Fibroblast of skin of left biceps (primary cell): ENCODE measurements at regions not wholly inside any gene's neighbourhood (a gene's known extent, or its start where the extent isn't known, plus 50 kb on each side); places are given as distances from the start of the nearest gene placed in this dataset.
"Not testable (repeated sequence)": the region's sequence is repeated elsewhere in the genome, so short reads cannot be mapped to it uniquely, and the experiment has no call there.

Experiments
- DNase-seq, 2 experiments: peaks; one replicate each; pipeline ENCODE4 v3.0.0-alpha.2; 2013; ENCODE audit warnings: low read depth in 2 of 2

GRCh38 chrX:856566-857290 lies 226.1 kb downstream of the SHOX start:
- peak; percentile 65 to 73 for DNase-seq

GRCh38 chrX:853304-853703 lies 222.7 kb downstream of the SHOX start:
- no peak for DNase-seq

- DNase-seq, result peak; percentile 33 to 54
Observed at GRCh38 chrX:850471-850916, 219.9 kb downstream of the SHOX start.

DNA sequence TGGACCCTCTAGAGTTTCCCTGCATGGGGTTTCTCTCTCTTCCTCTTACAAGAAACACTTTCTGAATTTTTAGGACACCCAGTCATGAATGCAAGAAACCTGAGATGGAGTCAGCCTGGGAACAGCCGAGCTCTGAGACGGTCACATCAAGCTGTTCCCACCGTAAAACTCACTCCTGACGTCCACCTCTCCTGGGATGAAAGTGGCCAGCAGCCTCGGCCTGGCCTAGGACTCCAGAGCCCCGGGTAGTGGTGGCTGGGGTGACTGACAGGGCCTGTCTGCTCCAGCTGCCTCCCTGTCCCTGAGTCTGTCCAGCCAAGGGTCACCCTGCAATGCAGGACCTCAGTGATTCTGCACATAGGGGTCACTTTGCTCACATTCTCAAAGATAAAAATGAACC lies 217.8 kb downstream of the SHOX start:
- DNase-seq, result no peak

DNA sequence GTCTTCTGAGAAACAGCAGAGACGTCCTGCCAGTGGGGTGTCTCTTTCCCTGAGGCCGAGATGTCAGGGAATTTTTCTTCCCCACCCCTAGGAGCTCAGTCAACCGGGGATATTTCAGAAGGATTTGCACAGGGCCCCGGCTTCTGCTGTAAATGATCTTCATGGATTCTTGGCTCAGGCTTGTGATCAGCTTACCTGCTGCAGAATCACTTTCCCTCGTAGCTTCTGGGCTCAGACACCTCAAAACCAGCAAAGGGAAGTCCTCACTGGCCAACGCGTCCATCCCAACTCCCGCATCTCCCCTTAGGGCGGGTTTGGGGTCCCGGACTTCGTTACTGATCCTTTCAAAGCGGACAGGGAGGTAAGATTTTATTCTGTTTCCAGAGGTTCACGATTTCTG lies 212.7 kb downstream of the SHOX start:
- no peak for DNase-seq

DNA sequence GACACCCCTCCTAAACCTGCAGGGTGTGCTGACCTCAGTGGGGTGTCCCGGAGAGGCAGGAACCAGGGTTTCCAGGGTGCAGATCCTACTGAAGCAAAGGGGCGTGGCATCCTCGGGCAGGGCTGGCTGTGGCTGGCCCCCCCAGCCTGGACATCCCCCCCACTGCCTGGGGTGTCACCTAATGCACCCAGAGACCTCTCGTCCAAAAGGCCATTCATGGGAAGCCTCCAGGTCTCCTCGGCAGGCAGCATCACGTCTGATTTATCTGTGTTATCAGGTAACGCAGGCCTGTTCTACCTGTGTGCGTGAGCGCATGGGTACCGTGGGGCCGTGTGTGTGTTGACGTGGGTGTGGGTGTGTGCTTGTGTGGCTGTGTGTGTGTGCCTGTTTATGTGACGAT lies 210.0 kb downstream of the SHOX start:
- DNase-seq, result no peak

- DNase-seq, result not testable (repeated sequence)
Observed at GRCh38 chrX:838666-839065, 208.1 kb downstream of the SHOX start.

GRCh38 chrX:835857-836256 lies 205.3 kb downstream of the SHOX start:
- not testable (repeated sequence) for DNase-seq

DNA sequence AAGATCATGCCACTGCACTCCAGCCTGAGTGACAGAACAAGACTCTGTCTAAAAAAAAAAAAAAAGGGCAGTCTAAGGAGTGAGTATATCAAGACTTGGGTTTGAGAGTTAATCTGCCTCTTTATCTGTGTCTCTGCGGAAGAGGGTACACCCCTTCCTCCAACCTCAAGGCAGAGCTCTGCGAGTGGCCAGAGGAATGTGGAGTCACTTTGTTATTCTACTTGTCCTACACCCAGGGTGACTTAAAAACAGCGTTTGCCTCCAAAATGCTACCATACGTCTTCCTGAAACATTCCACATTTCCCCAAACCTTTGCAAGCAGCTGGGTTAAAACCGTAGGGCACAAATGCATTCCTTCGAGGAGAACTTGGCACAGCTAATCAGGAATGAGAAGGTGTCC lies 199.9 kb downstream of the SHOX start:
- DNase-seq, result no peak

- DNase-seq, result no peak
Observed at GRCh38 chrX:829145-829544, 198.6 kb downstream of the SHOX start.

DNA sequence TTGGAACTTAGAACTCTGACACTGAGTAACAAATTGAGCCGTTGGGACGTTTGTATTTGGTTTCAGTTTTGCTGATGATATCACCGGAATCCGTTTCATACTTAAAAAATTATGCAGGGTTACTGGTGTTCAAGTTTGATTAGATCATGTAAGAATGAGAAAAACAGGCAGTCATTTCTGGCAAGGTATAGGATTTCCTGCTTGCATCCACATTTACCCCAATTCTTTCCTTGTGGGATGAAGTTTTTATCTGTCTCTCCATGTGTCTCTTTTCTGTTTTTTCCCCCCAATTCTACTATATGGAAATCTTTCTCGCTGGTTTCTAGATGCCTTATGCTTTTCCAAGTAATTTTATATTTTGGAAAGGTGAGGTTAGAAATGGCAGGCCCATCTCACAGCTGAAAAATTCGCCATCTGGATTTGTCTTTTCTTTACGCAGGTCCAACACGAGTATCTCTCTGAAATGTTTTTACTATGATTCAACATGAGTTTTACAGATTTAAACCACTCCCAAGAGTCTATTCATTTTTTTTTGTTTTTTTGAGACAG lies 197.9 kb downstream of the SHOX start:
- DNase-seq, result peak; percentile 19 to 30

DNA sequence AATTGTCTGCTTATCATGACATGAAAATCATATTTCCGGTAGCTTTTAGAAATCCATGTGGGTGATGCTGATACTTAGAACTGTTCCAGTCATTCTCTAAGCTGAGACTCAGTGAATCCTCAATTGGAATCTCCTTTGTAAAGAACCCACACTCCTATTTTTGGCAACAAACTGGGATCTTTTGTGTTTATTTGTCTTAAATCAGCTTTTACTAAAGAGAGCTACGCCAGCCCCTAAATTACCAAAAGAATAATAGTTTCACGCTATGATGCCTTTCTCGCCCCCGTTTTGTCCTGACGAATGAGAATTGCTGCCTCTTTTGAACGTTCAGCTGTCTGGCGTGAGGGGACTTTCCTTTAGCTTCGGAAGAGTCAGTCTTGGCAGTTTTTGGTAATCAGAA lies 195.9 kb downstream of the SHOX start:
- DNase-seq, result no peak

GRCh38 chrX:825991-826390 lies 195.4 kb downstream of the SHOX start:
- DNase-seq, result peak; percentile 86

DNA sequence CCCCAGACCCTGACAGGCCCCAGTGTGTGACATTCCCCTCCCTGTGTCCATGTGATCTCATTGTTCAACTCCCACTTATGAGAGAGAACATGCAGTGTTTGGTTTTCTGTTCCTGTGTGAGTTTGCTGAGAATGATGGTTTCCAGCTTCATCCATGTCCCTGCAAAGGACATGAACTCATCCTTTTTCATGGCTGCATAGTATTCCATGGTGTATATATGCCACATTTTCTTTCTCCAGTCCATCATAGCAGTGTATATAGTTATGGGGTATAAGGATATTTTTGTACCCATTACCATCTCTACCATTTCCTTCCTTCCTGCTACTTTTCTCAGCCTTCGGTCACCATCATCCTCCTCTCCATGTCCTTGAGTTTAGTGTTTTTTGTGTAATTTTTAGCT lies 192.5 kb downstream of the SHOX start:
- DNase-seq, result not testable (repeated sequence)

DNA sequence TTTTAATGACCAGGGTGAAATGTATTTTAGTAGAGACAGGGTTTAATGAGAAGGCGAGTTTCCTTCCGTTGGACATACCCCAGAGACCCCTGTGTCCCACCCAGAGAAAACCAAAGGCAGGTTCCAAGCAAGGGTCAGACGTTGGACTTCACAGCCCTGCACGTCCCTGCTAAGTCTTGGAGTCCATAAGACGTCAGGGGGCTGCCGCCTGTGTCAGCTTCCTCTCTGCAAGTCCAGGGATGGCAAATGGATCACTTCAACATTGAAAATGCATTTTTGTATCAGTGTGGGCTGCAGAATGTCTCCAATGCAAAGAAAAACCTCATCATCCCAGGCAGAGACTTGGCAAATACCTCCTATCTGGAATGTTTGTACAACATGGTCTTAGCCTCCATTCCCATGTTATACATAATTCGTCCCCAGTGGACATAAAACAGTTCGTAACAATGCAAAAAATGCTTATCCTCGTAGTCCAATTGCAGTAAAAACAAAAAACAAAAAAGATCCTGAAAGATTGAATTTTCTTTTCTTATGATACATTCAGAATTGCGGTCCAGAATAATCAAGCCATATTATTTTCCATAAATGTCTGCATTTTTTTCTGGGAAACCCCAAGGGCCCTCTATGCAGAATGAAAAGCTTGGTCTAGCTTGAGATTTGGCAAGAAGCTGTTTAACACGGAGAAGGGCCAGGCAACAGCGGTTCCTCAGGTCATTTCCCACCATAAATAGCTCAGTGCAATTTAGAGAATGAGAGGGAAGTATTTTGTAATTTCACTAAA lies 190.9 kb downstream of the SHOX start:
- peak; percentile 40 to 50 for DNase-seq

DNA sequence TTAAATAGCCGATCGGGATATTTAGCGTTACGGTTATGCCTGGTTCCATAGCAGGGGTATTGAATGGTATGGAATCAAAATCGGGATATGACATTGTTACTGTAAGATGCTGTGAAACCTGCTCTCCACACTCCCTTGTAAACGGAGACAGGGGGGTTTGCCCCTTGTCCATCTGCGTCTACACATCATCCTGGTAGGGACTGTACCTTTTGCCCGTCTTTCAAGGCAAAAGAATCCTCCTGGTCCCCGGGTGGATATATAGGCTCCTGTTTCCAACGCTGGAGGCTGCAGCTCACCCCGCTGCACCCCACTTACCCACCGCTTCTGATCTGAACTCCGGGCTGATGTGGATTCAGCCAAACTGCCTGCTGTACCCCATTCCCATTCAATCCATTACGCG lies 189.1 kb downstream of the SHOX start:
- no peak for DNase-seq

DNA sequence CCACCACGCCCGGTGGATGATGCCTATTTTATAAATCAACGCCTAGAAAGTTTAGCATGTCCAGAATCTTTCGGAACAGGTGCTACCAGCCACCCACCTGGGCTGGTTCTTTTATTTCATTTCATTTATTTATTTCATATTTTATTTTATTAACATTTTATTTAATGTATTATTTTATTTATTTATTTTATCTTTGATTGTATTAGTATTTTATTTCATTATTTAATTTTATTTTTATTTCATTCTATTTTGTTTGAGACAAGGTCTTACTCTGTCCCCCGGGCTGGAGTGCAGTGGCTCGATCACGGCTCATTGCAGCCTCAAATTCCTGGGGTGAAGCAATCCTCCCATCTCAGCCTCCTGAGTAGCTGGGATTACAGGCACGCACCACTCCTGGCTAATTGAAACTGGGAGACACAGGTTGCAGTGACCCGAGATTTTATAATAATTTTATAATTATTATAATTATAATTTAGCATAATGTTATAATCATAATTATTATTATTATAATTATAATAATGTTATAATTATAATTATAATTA lies 187.2 kb downstream of the SHOX start:
- no peak for DNase-seq

DNA sequence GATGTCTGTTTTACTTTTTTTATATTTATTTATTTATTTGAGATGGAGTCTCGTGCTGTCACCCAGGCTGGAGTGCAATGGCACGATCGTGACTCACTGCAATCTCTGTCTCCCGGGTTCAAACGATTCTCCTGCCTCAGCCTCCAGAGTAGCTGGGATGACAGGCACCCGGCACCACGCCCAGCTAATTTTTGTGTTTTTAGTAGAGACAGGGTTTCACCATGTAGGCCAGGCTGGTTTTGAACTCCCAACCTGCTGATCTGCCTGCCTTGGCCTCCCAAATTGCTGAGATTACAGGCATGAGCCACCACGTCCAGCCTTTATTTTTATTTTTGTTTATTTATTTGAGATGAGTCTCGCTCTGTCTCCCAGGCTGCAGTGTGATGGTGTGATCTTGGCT lies 186.6 kb downstream of the SHOX start:
- DNase-seq, result not testable (repeated sequence)

DNA sequence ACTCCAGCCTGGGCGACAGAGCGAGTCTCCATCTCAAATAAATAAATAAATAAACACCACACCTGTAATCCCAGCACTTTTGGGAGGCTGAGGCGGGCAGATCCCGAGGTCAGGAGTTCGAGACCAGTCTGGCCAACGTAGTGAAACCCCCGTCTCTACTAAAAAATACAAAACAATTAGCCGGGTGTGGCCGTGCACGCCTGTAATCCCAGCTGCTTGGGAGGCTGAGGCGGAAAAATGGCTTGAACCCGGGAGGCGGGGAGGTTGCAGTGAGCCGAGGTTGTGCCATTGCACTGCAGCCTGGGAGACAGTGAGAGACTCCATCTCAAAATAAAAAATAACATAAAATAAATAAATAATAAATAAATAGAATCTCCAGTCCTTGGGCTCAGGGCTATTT lies 185.8 kb downstream of the SHOX start:
- no peak for DNase-seq

GRCh38 chrX:810186-810585 lies 179.6 kb downstream of the SHOX start:
- DNase-seq, result no peak

DNA sequence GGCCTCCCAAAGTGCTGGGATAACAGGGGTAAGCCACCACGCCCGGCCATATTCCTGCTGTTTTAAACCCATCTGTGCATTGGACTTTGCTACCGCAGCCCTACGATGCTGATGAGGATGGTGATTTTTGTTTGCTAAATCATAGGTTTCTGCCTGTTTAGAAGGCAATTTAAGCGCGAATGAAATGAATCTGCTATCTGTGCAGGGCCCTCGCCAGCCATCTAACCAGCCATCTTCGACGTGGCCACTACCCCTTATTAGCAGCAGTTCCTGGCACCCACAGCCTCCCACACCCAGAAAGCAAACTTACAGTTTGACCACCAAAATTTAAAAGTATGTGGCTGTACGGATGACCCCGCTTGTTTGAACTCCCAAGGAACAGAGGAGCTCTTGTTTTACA lies 178.5 kb downstream of the SHOX start:
- DNase-seq, result no peak

- DNase-seq, result no peak
Observed at GRCh38 chrX:806586-806985, 176.0 kb downstream of the SHOX start.

GRCh38 chrX:805988-806387 lies 175.4 kb downstream of the SHOX start:
- DNase-seq, result no peak
